D721Med (cell line): ENCODE measurements at regions not wholly inside any gene's neighbourhood (a gene's known extent, or its start where the extent isn't known, plus 50 kb on each side); places are given as distances from the start of the nearest gene placed in this dataset.

ENCODE experiments used
- DNase-seq: peaks from one replicate; pipeline ENCODE4 v3.0.0; 2011; ENCODE audit warnings: low spot score; ENCODE audit not compliant: insufficient read length
- FAIRE-seq: peaks from 2 replicates; lab custom pipeline; 2011; peaks lifted over from hg19 to GRCh38; lab: Jason Lieb, UNC
- TF ChIP-seq, protein P1 (sequence below): IDR thresholded peaks from 2 replicates; pipeline ENCODE4 v1.5.1; 2012; ENCODE audit warnings: mild to moderate bottlenecking, control low read depth; ENCODE audit not compliant: insufficient read depth; ENCODE audit errors: missing control alignments

DNA sequence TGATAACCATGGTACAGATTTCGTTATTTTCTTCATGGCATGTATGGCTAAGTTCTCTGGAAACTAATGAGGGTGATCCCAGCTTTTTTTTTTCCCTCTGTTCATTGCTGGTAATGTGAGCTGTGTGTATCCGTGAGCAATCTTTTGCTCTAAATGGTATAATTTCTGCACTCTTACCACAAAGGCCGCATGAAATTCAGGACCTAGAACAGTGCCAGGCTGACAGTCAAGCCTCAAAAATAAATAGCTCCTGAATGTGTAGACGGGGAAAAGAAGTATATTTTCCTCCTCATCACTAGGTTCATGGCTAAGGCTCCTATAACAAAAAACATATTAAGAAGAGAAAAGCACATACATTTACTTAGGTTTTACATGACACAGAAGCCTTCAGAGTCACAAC is 140.2 kb upstream of the RMST start:
- DNase-seq, result no peak
- TF ChIP-seq, protein P1, sequence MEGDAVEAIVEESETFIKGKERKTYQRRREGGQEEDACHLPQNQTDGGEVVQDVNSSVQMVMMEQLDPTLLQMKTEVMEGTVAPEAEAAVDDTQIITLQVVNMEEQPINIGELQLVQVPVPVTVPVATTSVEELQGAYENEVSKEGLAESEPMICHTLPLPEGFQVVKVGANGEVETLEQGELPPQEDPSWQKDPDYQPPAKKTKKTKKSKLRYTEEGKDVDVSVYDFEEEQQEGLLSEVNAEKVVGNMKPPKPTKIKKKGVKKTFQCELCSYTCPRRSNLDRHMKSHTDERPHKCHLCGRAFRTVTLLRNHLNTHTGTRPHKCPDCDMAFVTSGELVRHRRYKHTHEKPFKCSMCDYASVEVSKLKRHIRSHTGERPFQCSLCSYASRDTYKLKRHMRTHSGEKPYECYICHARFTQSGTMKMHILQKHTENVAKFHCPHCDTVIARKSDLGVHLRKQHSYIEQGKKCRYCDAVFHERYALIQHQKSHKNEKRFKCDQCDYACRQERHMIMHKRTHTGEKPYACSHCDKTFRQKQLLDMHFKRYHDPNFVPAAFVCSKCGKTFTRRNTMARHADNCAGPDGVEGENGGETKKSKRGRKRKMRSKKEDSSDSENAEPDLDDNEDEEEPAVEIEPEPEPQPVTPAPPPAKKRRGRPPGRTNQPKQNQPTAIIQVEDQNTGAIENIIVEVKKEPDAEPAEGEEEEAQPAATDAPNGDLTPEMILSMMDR, result no peak
- FAIRE-seq, result no peak

GRCh38 chr12:97323154-97323553 is 139.4 kb upstream of the RMST start:
- TF ChIP-seq, protein P1, result no peak
- no peak for FAIRE-seq

GRCh38 chr12:97324471-97324870 is 138.1 kb upstream of the RMST start:
- DNase-seq, result no peak
- FAIRE-seq, result no peak
- TF ChIP-seq, protein P1, result no peak

More at GRCh38 chr12:97323154-97323553, 139.4 kb upstream of the RMST start:
- no peak for DNase-seq

GRCh38 chr12:97335115-97335514 is 127.5 kb upstream of the RMST start:
- TF ChIP-seq, protein P1, result no peak
- FAIRE-seq (no peak), DNase-seq (no peak)

- DNase-seq (no peak), FAIRE-seq (no peak)
- TF ChIP-seq, protein P1, result no peak
Observed at GRCh38 chr12:97336900-97337751, 125.5 kb upstream of the RMST start.

DNA sequence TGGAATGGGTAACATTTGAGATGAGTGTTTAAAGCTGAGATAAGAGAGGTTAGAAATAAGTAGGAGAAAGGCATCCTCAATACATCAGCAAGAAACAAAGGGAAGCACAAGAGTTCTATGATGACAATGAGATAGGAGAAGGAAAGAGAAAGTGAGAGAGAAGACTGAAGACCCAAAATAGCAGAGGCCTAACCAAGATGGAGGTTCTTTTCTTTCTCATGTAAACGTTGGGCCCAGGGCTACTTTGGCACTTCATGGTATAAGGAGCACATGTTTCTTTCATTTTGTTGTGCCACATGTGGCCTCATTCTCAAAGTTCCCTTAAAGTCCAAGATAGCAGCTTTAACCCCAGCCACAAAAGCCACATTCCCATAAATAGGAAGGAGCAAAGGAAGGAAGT is 120.5 kb upstream of the RMST start:
- no peak for FAIRE-seq
- TF ChIP-seq, protein P1, result no peak
- no peak for DNase-seq

GRCh38 chr12:97347956-97348355 is 114.6 kb upstream of the RMST start:
- DNase-seq, result no peak
- no peak for FAIRE-seq
- TF ChIP-seq, protein P1, result no peak
